CD4-positive, CD25-positive, alpha-beta regulatory T cell (primary cell): ENCODE measurements at regions not wholly inside any gene's neighbourhood (a gene's known extent, or its start where the extent isn't known, plus 50 kb on each side); places are given as distances from the start of the nearest gene placed in this dataset.
A peak's percentile ranks its signal among the peaks of the same experiment; 100 is the strongest.

Experiments
- ATAC-seq, 2 donors: fragments of 150-1000 bp; cut with Tn5 transposase; one replicate each; pipeline ENCODE4 v1.10.0; 2021; ENCODE audit warnings: low read depth in 2 of 2, moderate number of reproducible peaks in 2 of 2, moderate library complexity in 1 of 2
- DNase-seq, 3 donors: peaks; one replicate each; pipeline versions ENCODE4 v3.0.0 to v3.0.0-alpha.2; 2012 to 2022; ENCODE audit warnings: mixed read lengths in 1 of 3
- H3K27ac ChIP-seq: one replicate; pipeline ENCODE4 v1.7.0; 2013; ENCODE audit warnings: mild to moderate bottlenecking, low read length; ENCODE audit not compliant: insufficient read depth, poor library complexity, severe bottlenecking
- H3K27me3 ChIP-seq: one replicate; pipeline ENCODE4 v1.7.0; 2013; ENCODE audit warnings: low read length; ENCODE audit not compliant: control insufficient read depth, insufficient read depth
- H3K36me3 ChIP-seq: one replicate; pipeline ENCODE4 v1.7.0; 2013; ENCODE audit warnings: mild to moderate bottlenecking, low read length, moderate library complexity; ENCODE audit not compliant: control insufficient read depth, insufficient read depth
- H3K4me1 ChIP-seq: 2 replicates; pipeline ENCODE4 v1.7.0; 2013; ENCODE audit warnings: mild to moderate bottlenecking, low read length; ENCODE audit not compliant: insufficient read depth, control insufficient read depth, poor library complexity, severe bottlenecking
- H3K4me3 ChIP-seq: one replicate; pipeline ENCODE4 v1.7.0; 2013; ENCODE audit warnings: low read depth, mild to moderate bottlenecking, low read length, moderate library complexity
- H3K9me3 ChIP-seq, 2 experiments: 1 replicate in 1 of 2; 2 replicates in 1 of 2; pipeline ENCODE4 v1.7.0; 2013; ENCODE audit warnings: low read length in 2 of 2, mild to moderate bottlenecking in 1 of 2, moderate library complexity in 1 of 2; ENCODE audit not compliant: control insufficient read depth in 2 of 2
- H3K27ac Mint-ChIP-seq, 3 donors: one replicate each; pipeline ENCODE4 v1.8.0; 2020 to 2022; ENCODE audit warnings: mild to moderate bottlenecking in 3 of 3, mixed read lengths in 3 of 3, moderate library complexity in 2 of 3
- H3K27me3 Mint-ChIP-seq: one replicate; pipeline ENCODE4 v1.8.0; 2022; ENCODE audit warnings: mild to moderate bottlenecking, mixed read lengths
- H3K36me3 Mint-ChIP-seq: one replicate; pipeline ENCODE4 v1.8.0; 2020; ENCODE audit warnings: mixed read lengths
- H3K4me1 Mint-ChIP-seq, 4 donors: one replicate each; pipeline ENCODE4 v1.8.0; 2020 to 2022; ENCODE audit warnings: mixed read lengths in 4 of 4, mild to moderate bottlenecking in 1 of 4
- H3K4me3 Mint-ChIP-seq, 4 donors: one replicate each; pipeline ENCODE4 v1.8.0; 2020 to 2022; ENCODE audit warnings: mild to moderate bottlenecking in 4 of 4, mixed read lengths in 4 of 4, moderate library complexity in 3 of 4
- H3K9me3 Mint-ChIP-seq, 7 donors: one replicate each; pipeline ENCODE4 v1.8.0; 2020 to 2022; ENCODE audit warnings: mixed read lengths in 7 of 7, mild to moderate bottlenecking in 3 of 7, moderate library complexity in 2 of 7

DNA sequence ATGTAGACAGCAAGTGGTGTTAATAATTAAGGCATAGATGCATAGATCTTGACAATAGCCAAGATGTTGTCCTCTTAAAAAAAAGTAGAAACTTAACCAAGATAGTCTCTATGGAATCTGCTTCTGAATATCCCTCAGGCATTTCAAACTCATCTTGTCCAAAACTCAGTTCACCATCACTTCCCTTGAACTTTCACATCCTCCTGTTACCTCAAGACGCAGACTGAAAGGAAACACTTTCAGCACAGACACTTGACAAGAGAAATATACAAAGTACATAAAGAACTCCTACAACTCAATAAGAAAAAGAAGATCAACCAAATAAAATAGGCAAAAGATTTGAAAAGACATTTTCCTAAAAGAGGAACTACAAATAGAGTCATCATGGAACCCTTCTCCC is 451.1 kb downstream of the FOXO1 start:
- Mint-ChIP-seq H3K4me1 (peaks cover 33 to 81% (median 53%) of the 10 kb centered on the region in 4 donors), H3K36me3 (peaks cover 14% of the 10 kb centered on the region), H3K27ac (peak overlapping the region in 1 of 3 donors; percentile 26), H3K4me3 (peak overlapping the region in 1 of 4 donors; percentile 1), H3K27me3 (peaks cover 3% of the 10 kb centered on the region), H3K9me3 (peaks cover 0 to 14% (median 4%) of the 10 kb centered on the region in 7 donors)
- peaks cover 16% of the 10 kb centered on the region for H3K4me1 ChIP-seq
- no peaks in the 10 kb centered on the region for H3K9me3 ChIP-seq
- H3K36me3 ChIP-seq: no peaks in the 10 kb centered on the region
- H3K27me3 ChIP-seq: no peaks in the 10 kb centered on the region
- no peak overlapping the region for H3K4me3 ChIP-seq
- no peak for ATAC-seq
- no peak for DNase-seq
- no peak overlapping the region for H3K27ac ChIP-seq

DNA sequence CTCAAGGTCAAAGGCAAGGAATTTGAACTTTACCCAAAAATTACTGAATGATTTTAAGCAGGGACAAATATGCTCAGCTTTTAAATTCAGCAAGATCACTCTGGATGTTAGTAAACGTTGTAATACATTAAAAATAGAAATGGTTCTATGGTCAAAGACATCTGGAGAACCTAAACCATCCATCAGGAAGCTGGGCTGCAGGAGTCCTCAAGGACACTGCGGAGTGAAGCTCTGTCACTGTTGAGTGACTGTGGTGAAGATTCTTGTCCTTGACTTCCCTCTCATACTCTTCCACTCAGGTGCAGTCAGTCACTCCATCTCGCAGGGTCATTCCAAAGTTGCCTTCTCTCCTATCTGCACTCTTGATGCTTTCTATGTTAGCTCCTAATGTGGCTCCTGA is 450.7 kb downstream of the FOXO1 start:
- no peak overlapping the region for H3K4me3 Mint-ChIP-seq
- Histone ChIP-seq H3K9me3 (no peaks in the 10 kb centered on the region), H3K27me3 (no peaks in the 10 kb centered on the region), H3K36me3 (no peaks in the 10 kb centered on the region), H3K4me3 (no peak overlapping the region), H3K4me1 (peaks cover 20% of the 10 kb centered on the region), H3K27ac (no peak overlapping the region)
- H3K27me3 Mint-ChIP-seq: peaks cover 4% of the 10 kb centered on the region
- H3K9me3 Mint-ChIP-seq: peaks cover 0 to 14% (median 4%) of the 10 kb centered on the region in 7 donors
- ATAC-seq (no peak), DNase-seq (no peak)
- H3K27ac Mint-ChIP-seq: peak overlapping the region; percentile 3 to 91 (median 26)
- H3K4me1 Mint-ChIP-seq: peaks cover 30 to 81% (median 52%) of the 10 kb centered on the region in 4 donors
- H3K36me3 Mint-ChIP-seq: peaks cover 14% of the 10 kb centered on the region

DNA sequence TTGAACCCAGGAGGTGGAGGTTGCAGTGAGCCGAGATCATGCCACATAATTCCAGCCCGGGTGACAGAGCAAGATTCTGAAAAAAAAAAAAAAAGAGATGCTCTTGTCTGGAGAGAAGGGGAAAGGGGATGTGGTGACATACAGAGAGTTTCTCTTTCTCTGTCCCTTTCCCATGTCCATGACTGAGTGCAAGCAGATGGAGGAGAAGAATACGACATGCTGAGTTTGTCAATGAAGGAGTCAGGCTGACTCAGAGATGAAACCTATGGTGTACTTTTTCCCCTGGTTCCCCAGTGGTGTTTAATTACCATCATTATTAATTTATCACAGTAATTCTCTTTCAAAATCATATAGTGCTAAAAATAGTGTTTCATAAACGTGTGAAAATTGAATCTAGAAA is 448.8 kb downstream of the FOXO1 start:
- Histone ChIP-seq H3K27ac (no peak overlapping the region), H3K9me3 (no peaks in the 10 kb centered on the region), H3K4me1 (peaks cover 39% of the 10 kb centered on the region), H3K27me3 (no peaks in the 10 kb centered on the region), H3K4me3 (no peak overlapping the region), H3K36me3 (no peaks in the 10 kb centered on the region)
- Mint-ChIP-seq H3K36me3 (peaks cover 8% of the 10 kb centered on the region), H3K9me3 (peaks cover 0 to 7% (median 3%) of the 10 kb centered on the region in 7 donors), H3K4me3 (no peak overlapping the region), H3K27me3 (peaks cover 4% of the 10 kb centered on the region), H3K27ac (no peak overlapping the region), H3K4me1 (peaks cover 30 to 83% (median 55%) of the 10 kb centered on the region in 4 donors)
- DNase-seq (no peak), ATAC-seq (no peak)

DNA sequence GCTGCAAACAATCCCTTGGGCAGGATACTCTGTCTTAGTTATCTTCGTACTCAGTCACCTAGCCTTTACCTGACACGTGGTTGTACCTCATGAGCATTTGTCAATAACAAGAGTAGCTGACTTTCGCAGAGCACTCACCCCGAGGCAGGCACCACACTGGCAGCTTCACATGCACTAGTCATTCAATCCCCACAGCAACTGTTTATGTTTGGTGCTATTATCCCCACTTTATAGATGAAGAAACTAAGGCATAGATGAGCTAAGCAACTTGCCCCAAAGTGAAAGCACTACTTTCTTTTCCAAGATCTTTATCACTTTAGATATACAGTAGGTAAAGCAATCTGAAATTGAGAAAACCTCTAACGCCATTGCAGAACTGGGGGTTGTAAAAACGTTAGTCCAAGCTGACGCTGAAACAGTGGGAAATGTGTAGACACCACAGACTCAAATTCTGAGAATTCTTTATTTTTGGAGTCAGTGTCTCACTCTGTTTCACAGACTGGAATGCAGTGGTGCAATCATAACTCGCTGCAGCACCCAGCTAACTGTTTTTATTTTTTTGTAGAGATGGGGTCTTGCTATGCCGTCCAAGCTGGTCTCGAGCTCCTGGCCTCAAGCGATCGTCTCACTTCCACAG is 446.0 kb downstream of the FOXO1 start:
- H3K27ac ChIP-seq: peak overlapping the region; percentile 78

DNA sequence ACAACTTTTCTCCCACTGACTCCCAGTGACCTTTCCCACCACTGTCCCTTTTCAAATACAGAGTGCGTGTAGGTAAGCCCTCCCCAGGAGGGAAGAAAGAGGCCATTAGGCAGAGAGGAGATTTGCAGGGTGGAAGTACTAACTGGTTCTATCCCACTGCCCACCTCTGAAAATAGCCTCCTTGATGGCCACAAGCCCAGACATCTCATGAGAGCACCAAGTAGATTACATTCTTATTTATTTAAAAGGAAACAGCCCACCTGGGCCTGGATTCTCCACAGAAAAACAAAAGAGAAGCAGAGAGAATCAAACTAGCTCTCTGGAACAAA is 445.3 kb downstream of the FOXO1 start:
- Mint-ChIP-seq H3K27me3 (peaks cover 4% of the 10 kb centered on the region), H3K27ac (peak overlapping the region in 2 of 3 donors; percentile 97 to 99), H3K4me3 (peak overlapping the region in 3 of 4 donors; percentile 54 to 79 (median 61)), H3K9me3 (no peaks in the 10 kb centered on the region), H3K36me3 (no peaks in the 10 kb centered on the region), H3K4me1 (peaks cover 21 to 84% (median 54%) of the 10 kb centered on the region in 4 donors)
- ATAC-seq: no peak
- Histone ChIP-seq H3K27me3 (no peaks in the 10 kb centered on the region), H3K4me3 (peak overlapping the region; percentile 70), H3K9me3 (no peaks in the 10 kb centered on the region), H3K4me1 (peaks cover 46% of the 10 kb centered on the region), H3K36me3 (no peaks in the 10 kb centered on the region), H3K27ac (peak overlapping the region; percentile 78)
- DNase-seq: no peak

More for the DNA sequence above, 446.0 kb downstream of the FOXO1 start:
- Mint-ChIP-seq H3K9me3 (no peaks in the 10 kb centered on the region), H3K4me3 (peak overlapping the region in 1 of 4 donors; percentile 6), H3K36me3 (no peaks in the 10 kb centered on the region), H3K27me3 (peaks cover 4% of the 10 kb centered on the region), H3K4me1 (peaks cover 22 to 89% (median 57%) of the 10 kb centered on the region in 4 donors), H3K27ac (peak overlapping the region in 2 of 3 donors; percentile 97 to 99)
- Histone ChIP-seq H3K4me3 (peak overlapping the region; percentile 32), H3K27me3 (no peaks in the 10 kb centered on the region), H3K36me3 (no peaks in the 10 kb centered on the region), H3K4me1 (peaks cover 46% of the 10 kb centered on the region), H3K9me3 (no peaks in the 10 kb centered on the region)
- DNase-seq (peak in 1 of 3 donors; percentile 43), ATAC-seq (peak in 1 of 2 donors; percentile 40)

DNA sequence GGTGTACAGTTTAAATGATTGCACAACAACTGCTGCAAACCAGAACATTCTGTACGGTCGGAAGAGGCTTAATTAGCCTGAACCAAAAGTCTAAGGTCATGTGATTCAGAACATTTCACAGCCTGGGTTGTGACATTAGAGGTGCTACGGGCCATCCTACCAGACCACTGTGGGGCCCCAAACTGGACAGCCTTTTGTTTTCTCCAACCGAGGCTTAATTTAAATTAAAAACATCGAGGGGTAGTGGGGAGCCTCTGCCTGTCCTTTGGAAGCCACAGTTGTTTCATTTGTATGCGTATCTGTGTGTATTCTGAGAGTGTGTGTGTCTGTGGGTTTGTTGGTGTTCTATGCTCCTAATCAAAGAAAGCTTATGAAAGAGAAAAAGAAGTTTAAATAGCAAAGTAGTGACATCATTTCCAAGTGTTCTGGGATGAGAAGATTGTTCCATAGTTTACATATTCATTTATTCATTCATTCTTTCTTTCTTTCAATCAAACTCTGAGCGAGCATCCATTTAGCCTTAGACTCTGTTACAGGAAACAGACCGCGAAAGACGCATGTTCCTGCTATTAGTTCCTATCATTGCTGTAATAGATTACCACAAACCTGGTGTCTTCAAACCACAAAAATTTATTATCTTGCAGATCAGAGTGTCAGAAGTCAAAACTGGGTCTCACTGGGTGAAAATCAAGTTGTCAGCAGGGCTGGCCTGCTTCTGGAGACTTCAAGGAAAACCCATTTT is 444.8 kb downstream of the FOXO1 start:
- no peaks in the 10 kb centered on the region for H3K9me3 ChIP-seq
- H3K9me3 Mint-ChIP-seq: no peaks in the 10 kb centered on the region
- H3K36me3 Mint-ChIP-seq: no peaks in the 10 kb centered on the region
- H3K27me3 ChIP-seq: no peaks in the 10 kb centered on the region
- peak overlapping the region; percentile 78 for H3K27ac ChIP-seq
- peak overlapping the region in 2 of 3 donors; percentile 97 to 99 for H3K27ac Mint-ChIP-seq
- no peaks in the 10 kb centered on the region for H3K36me3 ChIP-seq
- H3K4me3 Mint-ChIP-seq: peak overlapping the region; percentile 33 to 79 (median 58)
- H3K4me3 ChIP-seq: peak overlapping the region; percentile 70
- H3K4me1 ChIP-seq: peaks cover 46% of the 10 kb centered on the region
- H3K27me3 Mint-ChIP-seq: peaks cover 4% of the 10 kb centered on the region
- peak; percentile 77 to 80 for ATAC-seq
- H3K4me1 Mint-ChIP-seq: peaks cover 21 to 78% (median 53%) of the 10 kb centered on the region in 4 donors
- peak; percentile 26 to 81 (median 78) for DNase-seq

DNA sequence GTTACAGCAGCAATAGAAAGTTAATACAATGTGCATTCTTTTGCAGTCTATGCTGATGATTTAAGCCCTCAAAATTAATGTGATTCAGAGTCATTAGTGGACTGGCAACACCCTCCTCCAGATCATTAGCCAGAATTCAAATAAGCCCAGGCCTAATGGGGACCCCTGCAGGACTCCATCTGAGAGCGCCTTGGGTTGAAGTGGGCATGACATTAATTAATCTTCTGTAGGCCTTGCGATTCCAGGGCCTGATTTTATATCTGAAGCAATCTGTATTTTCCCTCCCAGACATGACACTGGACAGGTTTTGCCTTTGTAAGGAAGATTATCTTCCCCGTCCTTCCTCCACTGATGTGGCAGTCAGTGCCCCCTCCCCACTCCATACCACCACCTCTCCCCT is 442.9 kb downstream of the FOXO1 start:
- Mint-ChIP-seq H3K27me3 (peaks cover 4% of the 10 kb centered on the region), H3K4me3 (peak overlapping the region in 2 of 4 donors; percentile 30 to 55), H3K4me1 (peaks cover 21 to 60% (median 43%) of the 10 kb centered on the region in 4 donors), H3K27ac (peak overlapping the region in 2 of 3 donors; percentile 15 to 79), H3K9me3 (no peaks in the 10 kb centered on the region), H3K36me3 (no peaks in the 10 kb centered on the region)
- Histone ChIP-seq H3K4me3 (no peak overlapping the region), H3K27me3 (no peaks in the 10 kb centered on the region), H3K9me3 (no peaks in the 10 kb centered on the region), H3K27ac (no peak overlapping the region), H3K36me3 (no peaks in the 10 kb centered on the region), H3K4me1 (peaks cover 41% of the 10 kb centered on the region)
- DNase-seq: no peak
- no peak for ATAC-seq
